ENCODE measurements at regions not wholly inside any gene's neighbourhood (a gene's known extent, or its start where the extent isn't known, plus 50 kb on each side); places are given as distances from the start of the nearest gene placed in this dataset.

DNA sequence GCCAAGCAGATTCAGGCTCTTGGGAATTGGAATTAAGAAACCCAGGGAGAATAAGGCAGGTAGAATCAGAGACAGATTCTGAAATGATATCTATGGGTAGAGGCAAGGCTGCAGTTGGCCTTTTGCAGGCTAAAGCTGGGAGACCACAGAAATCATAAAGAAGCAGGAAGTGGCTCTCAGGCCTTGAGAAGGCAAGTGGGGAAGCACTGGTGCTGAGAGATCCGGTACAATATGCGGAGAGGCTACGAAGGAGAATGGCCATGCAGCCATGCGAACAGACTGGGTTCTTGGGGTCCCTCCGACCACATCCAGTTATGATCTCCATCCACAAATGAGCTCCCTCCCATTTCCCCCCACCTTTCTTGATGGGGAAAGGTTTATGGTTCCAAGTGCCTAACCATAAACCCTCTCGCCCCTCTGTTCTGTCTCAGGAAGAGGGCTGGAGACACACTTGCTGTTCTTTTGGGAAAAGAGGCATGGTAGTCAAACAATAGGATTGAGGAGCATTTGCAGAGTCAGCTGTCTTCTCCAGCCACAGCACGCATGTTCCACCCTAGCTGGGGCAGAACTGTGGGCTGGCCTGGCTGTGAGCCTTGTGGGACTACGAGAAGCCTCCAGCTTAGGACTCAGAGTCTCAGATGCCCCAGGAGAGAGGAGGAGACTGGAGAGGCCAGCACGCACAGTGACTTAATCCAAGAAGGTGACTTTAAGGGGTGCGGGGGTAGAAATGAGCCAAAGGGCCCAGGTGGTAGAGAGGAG is 99.6 kb downstream of the RPLP1 start:
- TF ChIP-seq POLR2A (IDR thresholded peaks at IDR 0.05; ENCODE audit: low read depth, low read length) (no peak), TAF1 (IDR thresholded peaks at IDR 0.05; ENCODE audit: low read depth, low read length) (no peak), POLR2AphosphoS5 (IDR thresholded peaks at IDR 0.05; ENCODE audit: low read depth, low read length) (no peak), PAX5 (IDR thresholded peaks at IDR 0.05; ENCODE audit: insufficient read depth, low read length, severe bottlenecking) (no peak), SPI1 (IDR thresholded peaks at IDR 0.05; ENCODE audit: low read depth, low read length) (no peak)
